Mesodermal cell (in vitro differentiated cells): ENCODE measurements at regions not wholly inside any gene's neighbourhood (a gene's known extent, or its start where the extent isn't known, plus 50 kb on each side); places are given as distances from the start of the nearest gene placed in this dataset.

Experiments used
- H3K27ac ChIP-seq: 2 replicates; pipeline ENCODE4 v1.7.0; 2013; ENCODE audit warnings: mild to moderate bottlenecking, low read depth, low read length, moderate library complexity; ENCODE audit not compliant: severe bottlenecking
- H3K36me3 ChIP-seq: 2 replicates; pipeline ENCODE4 v1.7.1; 2013; ENCODE audit warnings: mild to moderate bottlenecking, low read length, moderate library complexity; ENCODE audit not compliant: control insufficient read depth, insufficient read depth
- H3K4me1 ChIP-seq: one replicate; pipeline ENCODE4 v1.7.1; 2013; ENCODE audit warnings: mild to moderate bottlenecking, low read length; ENCODE audit not compliant: insufficient read depth, control insufficient read depth, poor library complexity, severe bottlenecking
- H3K4me3 ChIP-seq: 2 replicates; pipeline ENCODE4 v1.7.0; 2013; ENCODE audit warnings: low read length, control low read depth, mild to moderate bottlenecking; ENCODE audit not compliant: insufficient read depth, poor library complexity, severe bottlenecking; ENCODE audit errors: extremely low read depth
- H3K9me3 ChIP-seq: 2 replicates; pipeline ENCODE4 v1.7.1; 2013; ENCODE audit warnings: mild to moderate bottlenecking, low read length, moderate library complexity; ENCODE audit not compliant: control insufficient read depth
- WGBS, 2 experiments: methylation state at CpG; one replicate each; pipeline ENCODE4 v1.1.5; 2013; ENCODE audit warnings: missing lambda C conversion rate in 2 of 2; ENCODE audit not compliant: insufficient coverage in 2 of 2; 5-methylcytosine and 5-hydroxymethylcytosine counted together

GRCh38 chr9:99577351-99577750 lies 244.3 kb upstream of the NR4A3 start:
- no peaks in the 10 kb centered on the region for H3K9me3 ChIP-seq
- no peak overlapping the region for H3K4me3 ChIP-seq
- no peaks in the 10 kb centered on the region for H3K4me1 ChIP-seq
- H3K27ac ChIP-seq, result no peak overlapping the region
- WGBS, 2 experiments, result 83 to 90% methylated on average over 2 of the region's 2 CpGs
- H3K36me3 ChIP-seq, result no peaks in the 10 kb centered on the region

DNA sequence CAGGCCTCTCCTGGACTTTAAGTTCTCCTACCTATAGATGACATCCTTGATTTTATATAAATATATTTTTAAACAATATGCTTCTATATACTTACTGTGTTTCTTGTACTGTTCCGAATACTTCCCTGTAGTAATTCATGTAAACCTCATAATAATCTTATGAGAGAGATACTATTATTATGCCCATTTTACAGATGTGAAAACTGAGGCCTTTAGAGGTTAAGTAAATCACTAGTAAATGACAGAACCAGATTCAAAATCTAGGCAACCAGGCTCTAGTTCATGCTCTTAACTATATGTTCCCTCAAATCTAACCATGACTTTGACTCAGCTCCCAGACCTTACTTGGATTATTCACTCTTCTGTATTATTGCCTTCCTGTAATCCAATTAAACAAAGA lies 243.0 kb upstream of the NR4A3 start:
- H3K4me1 ChIP-seq, result no peaks in the 10 kb centered on the region
- no peaks in the 10 kb centered on the region for H3K9me3 ChIP-seq
- H3K27ac ChIP-seq, result no peak overlapping the region
- WGBS, 2 experiments, result no CpG with 5 or more reads among the region's 1 CpG
- no peaks in the 10 kb centered on the region for H3K36me3 ChIP-seq
- H3K4me3 ChIP-seq, result no peak overlapping the region

- Histone ChIP-seq H3K27ac (no peak overlapping the region), H3K4me1 (no peaks in the 10 kb centered on the region), H3K4me3 (no peak overlapping the region), H3K36me3 (no peaks in the 10 kb centered on the region), H3K9me3 (no peaks in the 10 kb centered on the region)
- WGBS, 2 experiments, result 90 to 93% methylated on average over 3 of the region's 4 CpGs
These were observed 241.7 kb upstream of the NR4A3 start for GRCh38 chr9:99579964-99580363.

GRCh38 chr9:99582814-99583213 lies 238.9 kb upstream of the NR4A3 start:
- no peaks in the 10 kb centered on the region for H3K36me3 ChIP-seq
- whole genome bisulfite sequencing, 2 experiments, result 86 to 96% methylated on average over 2 to 6 of the region's 6 CpGs
- H3K27ac ChIP-seq, result no peak overlapping the region
- no peaks in the 10 kb centered on the region for H3K4me1 ChIP-seq
- H3K4me3 ChIP-seq, result no peak overlapping the region
- no peaks in the 10 kb centered on the region for H3K9me3 ChIP-seq

- Histone ChIP-seq H3K4me3 (no peak overlapping the region), H3K27ac (no peak overlapping the region)
- 100% methylated on average over 2 of the region's 3 CpGs; no CpG with 5 or more reads in 1 of the 2 experiments for WGBS, 2 experiments
These were observed 233.4 kb upstream of the NR4A3 start for GRCh38 chr9:99588299-99588698.

GRCh38 chr9:99588747-99589146 lies 232.9 kb upstream of the NR4A3 start:
- Histone ChIP-seq H3K27ac (no peak overlapping the region), H3K36me3 (no peaks in the 10 kb centered on the region), H3K4me3 (no peak overlapping the region), H3K9me3 (peaks cover 4% of the 10 kb centered on the region), H3K4me1 (no peaks in the 10 kb centered on the region)
- 67 to 100% methylated on average over 1 to 2 of the region's 2 CpGs for WGBS, 2 experiments

More at GRCh38 chr9:99588299-99588698, 233.4 kb upstream of the NR4A3 start:
- Histone ChIP-seq H3K36me3 (no peaks in the 10 kb centered on the region), H3K9me3 (peaks cover 4% of the 10 kb centered on the region), H3K4me1 (no peaks in the 10 kb centered on the region)

GRCh38 chr9:99590410-99590809 lies 231.3 kb upstream of the NR4A3 start:
- H3K4me3 ChIP-seq, result no peak overlapping the region
- peaks cover 4% of the 10 kb centered on the region for H3K9me3 ChIP-seq
- no peak overlapping the region for H3K27ac ChIP-seq
- no peaks in the 10 kb centered on the region for H3K4me1 ChIP-seq
- H3K36me3 ChIP-seq, result no peaks in the 10 kb centered on the region

DNA sequence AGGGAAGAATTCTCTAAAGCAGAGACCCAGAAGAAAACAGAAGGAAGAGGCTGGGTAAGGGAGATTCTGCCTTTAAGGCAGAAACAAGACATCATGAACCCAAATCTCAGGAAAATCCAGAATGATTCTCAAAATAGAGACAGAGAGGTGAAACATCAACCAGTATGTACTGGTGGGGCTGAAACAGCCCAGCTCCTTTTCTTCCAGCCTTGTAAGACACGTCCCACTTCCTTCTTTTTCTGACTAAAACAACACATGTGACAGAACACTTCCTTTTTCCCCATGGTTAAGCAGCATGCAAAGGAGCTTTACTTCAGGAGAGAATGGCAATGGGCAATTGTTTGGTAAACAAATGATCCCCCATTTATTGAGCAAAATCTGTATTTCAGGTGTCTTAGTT lies 230.8 kb upstream of the NR4A3 start:
- Histone ChIP-seq H3K4me3 (no peak overlapping the region), H3K9me3 (peaks cover 4% of the 10 kb centered on the region), H3K36me3 (no peaks in the 10 kb centered on the region), H3K4me1 (no peaks in the 10 kb centered on the region), H3K27ac (no peak overlapping the region)
- 60 to 83% methylated on average over 1 of the region's 1 CpG for WGBS, 2 experiments

- no peak overlapping the region for H3K4me3 ChIP-seq
- WGBS, 2 experiments, result no CpG with 5 or more reads among the region's 2 CpGs
- peaks cover 4% of the 10 kb centered on the region for H3K9me3 ChIP-seq
- H3K27ac ChIP-seq, result no peak overlapping the region
- H3K36me3 ChIP-seq, result no peaks in the 10 kb centered on the region
- no peaks in the 10 kb centered on the region for H3K4me1 ChIP-seq
These were observed 229.9 kb upstream of the NR4A3 start for GRCh38 chr9:99591770-99592169.

GRCh38 chr9:99592834-99593574 lies 228.7 kb upstream of the NR4A3 start:
- no peaks in the 10 kb centered on the region for H3K4me1 ChIP-seq
- no peaks in the 10 kb centered on the region for H3K36me3 ChIP-seq
- no peak overlapping the region for H3K27ac ChIP-seq
- 80 to 86% methylated on average over 1 to 2 of the region's 4 CpGs for WGBS, 2 experiments
- H3K4me3 ChIP-seq, result no peak overlapping the region
- H3K9me3 ChIP-seq, result peaks cover 4% of the 10 kb centered on the region

- no peaks in the 10 kb centered on the region for H3K4me1 ChIP-seq
- no peaks in the 10 kb centered on the region for H3K36me3 ChIP-seq
- no peak overlapping the region for H3K27ac ChIP-seq
- H3K4me3 ChIP-seq, result no peak overlapping the region
- WGBS, 2 experiments, result 67 to 80% methylated on average over 1 of the region's 2 CpGs
- H3K9me3 ChIP-seq, result peaks cover 4% of the 10 kb centered on the region
These were observed 228.1 kb upstream of the NR4A3 start for GRCh38 chr9:99593610-99594009.
